ENCODE measurements at regions not wholly inside any gene's neighbourhood (a gene's known extent, or its start where the extent isn't known, plus 50 kb on each side); places are given as distances from the start of the nearest gene placed in this dataset.

DNA sequence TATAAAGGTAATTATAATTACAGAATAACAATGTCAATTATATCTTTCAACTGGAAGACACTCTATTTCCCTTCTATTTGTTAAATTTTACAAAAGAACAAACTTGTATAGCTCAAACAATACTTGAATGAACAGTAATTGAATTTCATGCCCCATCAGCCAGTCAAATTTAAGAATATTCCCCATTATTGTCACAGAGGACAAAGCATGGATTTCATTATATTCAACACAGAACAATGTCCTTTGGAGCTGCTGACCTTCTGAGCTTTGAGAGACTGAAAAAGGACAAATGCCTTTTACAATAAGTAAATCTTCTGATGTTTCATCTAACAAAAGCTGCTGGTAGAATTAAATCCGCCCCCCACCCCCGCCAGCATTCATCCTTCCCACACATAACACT, 187.5 kb upstream of the MC4R start:
- TF ChIP-seq, protein P1, sequence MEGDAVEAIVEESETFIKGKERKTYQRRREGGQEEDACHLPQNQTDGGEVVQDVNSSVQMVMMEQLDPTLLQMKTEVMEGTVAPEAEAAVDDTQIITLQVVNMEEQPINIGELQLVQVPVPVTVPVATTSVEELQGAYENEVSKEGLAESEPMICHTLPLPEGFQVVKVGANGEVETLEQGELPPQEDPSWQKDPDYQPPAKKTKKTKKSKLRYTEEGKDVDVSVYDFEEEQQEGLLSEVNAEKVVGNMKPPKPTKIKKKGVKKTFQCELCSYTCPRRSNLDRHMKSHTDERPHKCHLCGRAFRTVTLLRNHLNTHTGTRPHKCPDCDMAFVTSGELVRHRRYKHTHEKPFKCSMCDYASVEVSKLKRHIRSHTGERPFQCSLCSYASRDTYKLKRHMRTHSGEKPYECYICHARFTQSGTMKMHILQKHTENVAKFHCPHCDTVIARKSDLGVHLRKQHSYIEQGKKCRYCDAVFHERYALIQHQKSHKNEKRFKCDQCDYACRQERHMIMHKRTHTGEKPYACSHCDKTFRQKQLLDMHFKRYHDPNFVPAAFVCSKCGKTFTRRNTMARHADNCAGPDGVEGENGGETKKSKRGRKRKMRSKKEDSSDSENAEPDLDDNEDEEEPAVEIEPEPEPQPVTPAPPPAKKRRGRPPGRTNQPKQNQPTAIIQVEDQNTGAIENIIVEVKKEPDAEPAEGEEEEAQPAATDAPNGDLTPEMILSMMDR (conservative IDR thresholded peaks at IDR 0.05; ENCODE audit: low read depth, low read length), result no peak
- TF ChIP-seq EZH2 (IDR thresholded peaks at IDR 0.05; ENCODE audit: borderline replicate concordance, low read depth, low read length, poor library complexity, severe bottlenecking), result no peak

Data from A673 (cell line).